ENCODE measurements at regions not wholly inside any gene's neighbourhood (a gene's known extent, or its start where the extent isn't known, plus 50 kb on each side); places are given as distances from the start of the nearest gene placed in this dataset.

GRCh38 chr2:7353571-7353970, 436.4 kb downstream of the RNF144A start:
- TF ChIP-seq TAF1 (IDR thresholded peaks at IDR 0.05; ENCODE audit: low read depth, low read length) (no peak), POLR2A (IDR thresholded peaks at IDR 0.05; ENCODE audit: low read depth, low read length) (no peak), POLR2AphosphoS5 (IDR thresholded peaks at IDR 0.05; ENCODE audit: low read depth, low read length) (no peak), SPI1 (IDR thresholded peaks at IDR 0.05; ENCODE audit: low read depth, low read length) (no peak)

Data from GM12891 (cell line).